ENCODE measurements at regions not wholly inside any gene's neighbourhood (a gene's known extent, or its start where the extent isn't known, plus 50 kb on each side); places are given as distances from the start of the nearest gene placed in this dataset.
"Not testable (repeated sequence)": the region's sequence is repeated elsewhere in the genome, so short reads cannot be mapped to it uniquely, and the experiment has no call there.

DNA sequence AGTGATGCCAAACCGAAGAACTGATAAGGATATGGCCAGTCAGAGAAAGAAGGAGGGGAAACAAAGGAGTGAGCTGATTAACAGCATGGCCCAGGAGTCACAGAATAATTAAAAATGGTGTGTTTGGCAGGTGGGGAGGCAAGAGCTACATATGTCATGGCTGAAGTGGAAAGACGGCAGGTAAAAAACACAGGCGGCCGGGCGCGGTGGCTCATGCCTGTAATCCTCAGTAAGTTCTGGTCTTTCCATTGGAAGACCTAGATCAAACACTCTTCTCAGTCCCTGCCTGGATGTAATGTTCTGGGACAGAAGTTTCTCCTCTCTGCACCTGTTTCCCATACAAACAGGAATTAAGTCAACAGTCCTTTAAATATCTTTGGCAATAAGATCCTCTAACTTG is 503.9 kb downstream of the STIM2 start:
- H3K4me1 Mint-ChIP-seq (ENCODE audit: low read depth), result no peaks in the 10 kb centered on the region
- H3K27ac Mint-ChIP-seq, result no peak overlapping the region
- no peaks in the 10 kb centered on the region for H3K9me3 Mint-ChIP-seq (ENCODE audit: low read depth)
- H3K27me3 Mint-ChIP-seq, result peaks cover 1% of the 10 kb centered on the region
- H3K4me3 Mint-ChIP-seq, result no peak overlapping the region
- no peaks in the 10 kb centered on the region for H3K36me3 Mint-ChIP-seq

DNA sequence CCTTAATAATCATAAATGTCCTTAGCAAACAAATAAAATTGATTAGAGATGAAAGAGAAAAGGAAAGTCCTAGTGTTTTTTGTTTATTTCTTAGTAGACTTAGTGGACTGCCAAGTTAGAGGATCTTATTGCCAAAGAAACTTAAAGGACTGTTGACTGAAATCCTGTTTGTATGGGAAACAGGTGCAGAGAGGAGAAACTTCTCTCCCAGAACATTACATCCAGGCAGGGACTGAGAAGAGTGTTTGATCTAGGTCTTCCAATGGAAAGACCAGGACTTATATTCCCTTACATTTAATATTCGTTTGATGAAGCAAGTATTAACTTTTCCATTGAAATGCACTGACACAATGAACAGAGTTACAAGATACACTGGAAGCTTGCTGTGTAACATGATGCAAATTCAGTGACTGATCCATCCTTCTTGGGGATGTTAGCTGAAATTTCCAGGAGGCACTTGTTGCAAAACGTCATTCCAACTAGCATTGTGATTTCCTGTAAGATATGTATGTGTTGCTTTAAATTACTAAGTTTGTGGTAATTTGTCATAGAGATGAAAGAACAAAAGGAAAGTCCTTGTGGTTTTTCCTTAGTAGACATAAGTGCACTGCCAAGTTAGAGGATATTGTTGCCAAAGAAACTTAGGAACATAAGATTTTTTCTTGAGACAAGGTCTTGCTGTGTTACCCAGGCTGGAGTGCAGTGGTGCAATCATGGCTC is 505.6 kb downstream of the STIM2 start:
- no peaks in the 10 kb centered on the region for H3K36me3 Mint-ChIP-seq
- no peak overlapping the region for H3K27ac Mint-ChIP-seq
- no peaks in the 10 kb centered on the region for H3K9me3 Mint-ChIP-seq (ENCODE audit: low read depth)
- H3K4me1 Mint-ChIP-seq (ENCODE audit: low read depth), result no peaks in the 10 kb centered on the region
- H3K27me3 Mint-ChIP-seq, result peaks cover 1% of the 10 kb centered on the region
- no peak overlapping the region for H3K4me3 Mint-ChIP-seq

DNA sequence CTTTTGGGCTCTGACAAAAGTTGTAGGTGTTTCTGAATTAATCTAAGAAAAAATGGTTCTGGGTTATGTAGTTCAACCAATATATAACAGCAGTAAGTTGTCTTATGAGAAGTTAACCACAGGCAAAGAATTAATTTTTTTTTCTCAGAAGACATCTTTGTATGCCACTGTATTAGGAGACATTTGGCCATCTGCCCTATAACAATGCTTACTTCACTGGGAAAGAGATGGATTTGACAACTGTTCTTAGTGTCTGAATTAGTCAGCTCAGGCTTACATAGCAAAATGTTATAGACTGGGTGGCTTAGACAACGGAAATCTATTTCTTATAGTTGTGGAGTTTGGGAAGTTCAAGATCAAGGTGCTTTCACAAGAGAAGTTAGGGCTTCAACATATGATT is 508.1 kb downstream of the STIM2 start:
- H3K27ac Mint-ChIP-seq, result no peak overlapping the region
- no peaks in the 10 kb centered on the region for H3K4me1 Mint-ChIP-seq (ENCODE audit: low read depth)
- H3K4me3 Mint-ChIP-seq, result no peak overlapping the region

DNA sequence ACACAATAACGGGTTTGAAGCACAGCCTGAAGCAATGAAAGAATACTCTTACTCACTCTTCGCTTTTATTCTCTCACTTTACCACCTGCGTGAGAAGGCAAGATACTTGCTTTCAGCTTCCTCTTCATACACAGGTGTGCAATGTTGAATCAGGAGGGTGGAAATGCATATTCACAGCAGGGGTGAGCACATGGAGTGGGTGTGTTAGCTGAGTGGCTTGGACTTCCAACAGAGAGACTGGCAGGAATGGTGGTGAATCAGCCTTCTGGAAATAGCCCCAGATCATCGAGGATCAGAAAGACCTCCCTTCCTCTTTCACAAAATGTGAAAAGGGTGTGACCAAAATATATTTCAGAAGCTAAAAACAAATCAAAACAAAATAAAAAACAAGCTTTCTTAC is 521.2 kb downstream of the STIM2 start:
- Mint-ChIP-seq H3K4me1 (ENCODE audit: low read depth) (no peaks in the 10 kb centered on the region), H3K27me3 (no peaks in the 10 kb centered on the region), H3K4me3 (no peak overlapping the region), H3K9me3 (ENCODE audit: low read depth) (no peaks in the 10 kb centered on the region), H3K36me3 (no peaks in the 10 kb centered on the region), H3K27ac (no peak overlapping the region)

More for the DNA sequence above, 508.1 kb downstream of the STIM2 start:
- H3K27me3 Mint-ChIP-seq, result peaks cover 1% of the 10 kb centered on the region
- H3K36me3 Mint-ChIP-seq, result no peaks in the 10 kb centered on the region
- H3K9me3 Mint-ChIP-seq (ENCODE audit: low read depth), result no peaks in the 10 kb centered on the region

DNA sequence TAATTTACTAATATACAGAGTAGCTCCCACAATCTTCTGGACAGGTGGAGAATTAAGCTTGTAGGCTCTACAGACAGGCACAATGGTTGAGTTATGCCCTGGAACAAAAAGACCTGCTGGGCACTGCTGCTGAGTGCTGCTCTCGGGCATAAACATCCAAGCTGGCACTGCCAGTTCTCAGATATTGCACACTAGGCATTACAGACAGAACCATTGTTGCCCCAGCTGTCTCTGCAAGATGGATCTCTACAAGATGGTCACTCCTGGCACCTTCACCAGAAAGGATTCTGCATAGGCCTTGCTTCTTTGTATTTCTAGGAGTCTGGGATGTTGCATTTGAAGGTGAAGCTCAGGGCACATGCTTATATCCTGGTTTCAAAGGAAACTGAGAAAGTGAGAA is 527.1 kb downstream of the STIM2 start:
- H3K9me3 Mint-ChIP-seq (ENCODE audit: low read depth), result no peaks in the 10 kb centered on the region
- no peaks in the 10 kb centered on the region for H3K36me3 Mint-ChIP-seq
- no peak overlapping the region for H3K27ac Mint-ChIP-seq
- H3K4me1 Mint-ChIP-seq (ENCODE audit: low read depth), result no peaks in the 10 kb centered on the region
- H3K4me3 Mint-ChIP-seq, result no peak overlapping the region
- no peaks in the 10 kb centered on the region for H3K27me3 Mint-ChIP-seq

DNA sequence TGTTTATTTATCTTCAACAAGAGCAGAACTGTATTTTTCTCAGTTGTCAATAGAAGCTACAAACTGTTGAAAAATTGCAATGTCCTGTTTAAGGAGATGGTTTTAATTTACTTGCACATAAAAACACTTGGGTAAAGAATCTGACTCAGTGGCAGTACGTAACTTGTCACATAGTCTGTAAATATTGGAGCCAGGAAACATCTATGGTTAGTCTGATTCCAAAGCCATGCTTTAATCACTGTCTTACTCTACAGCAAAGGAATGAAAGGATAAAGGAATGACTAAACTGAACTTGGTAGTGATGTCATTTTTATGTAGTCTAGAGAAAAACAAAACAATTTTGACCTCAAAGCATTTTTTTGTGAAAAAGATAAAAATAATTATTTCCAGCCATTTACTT is 537.2 kb downstream of the STIM2 start:
- H3K9me3 Mint-ChIP-seq (ENCODE audit: low read depth), result peaks cover 8% of the 10 kb centered on the region
- H3K27ac Mint-ChIP-seq, result no peak overlapping the region
- no peak overlapping the region for H3K4me3 Mint-ChIP-seq
- H3K4me1 Mint-ChIP-seq (ENCODE audit: low read depth), result no peaks in the 10 kb centered on the region
- no peaks in the 10 kb centered on the region for H3K27me3 Mint-ChIP-seq
- no peaks in the 10 kb centered on the region for H3K36me3 Mint-ChIP-seq

DNA sequence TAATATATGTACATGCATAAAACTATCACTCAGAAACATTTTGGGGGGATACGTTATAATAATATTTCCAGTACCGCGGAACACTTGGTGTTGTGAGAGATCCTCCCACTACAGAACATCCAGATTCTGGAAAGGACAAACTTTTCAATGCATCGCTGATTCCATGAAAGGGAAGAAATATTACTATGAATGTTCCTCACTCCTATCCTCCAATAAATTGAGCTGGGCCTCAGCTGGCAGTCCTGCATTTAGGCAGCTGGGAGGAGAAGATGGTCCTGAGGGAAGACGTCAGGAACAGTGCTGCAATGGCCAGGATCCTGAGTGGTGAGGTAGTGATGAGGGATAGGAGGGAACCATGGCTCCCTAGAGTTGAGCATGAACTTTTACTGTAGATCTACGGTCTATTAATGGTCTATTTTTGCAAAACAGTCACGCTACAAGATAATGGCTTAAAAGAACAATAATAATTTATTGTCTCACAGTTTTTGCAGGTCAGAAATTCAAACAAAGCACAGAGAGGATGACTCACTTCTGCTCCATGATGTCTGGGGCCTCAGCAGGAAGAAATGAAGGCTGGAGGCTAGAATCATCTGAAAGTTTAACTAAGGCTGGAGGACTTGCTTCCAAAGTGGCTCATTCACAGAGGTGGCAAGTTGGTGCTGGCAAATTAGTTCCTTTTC is 538.1 kb downstream of the STIM2 start:
- no peak overlapping the region for H3K4me3 Mint-ChIP-seq
- H3K4me1 Mint-ChIP-seq (ENCODE audit: low read depth), result no peaks in the 10 kb centered on the region
- H3K9me3 Mint-ChIP-seq (ENCODE audit: low read depth), result peaks cover 8% of the 10 kb centered on the region
- no peaks in the 10 kb centered on the region for H3K36me3 Mint-ChIP-seq
- no peaks in the 10 kb centered on the region for H3K27me3 Mint-ChIP-seq
- H3K27ac Mint-ChIP-seq, result no peak overlapping the region

DNA sequence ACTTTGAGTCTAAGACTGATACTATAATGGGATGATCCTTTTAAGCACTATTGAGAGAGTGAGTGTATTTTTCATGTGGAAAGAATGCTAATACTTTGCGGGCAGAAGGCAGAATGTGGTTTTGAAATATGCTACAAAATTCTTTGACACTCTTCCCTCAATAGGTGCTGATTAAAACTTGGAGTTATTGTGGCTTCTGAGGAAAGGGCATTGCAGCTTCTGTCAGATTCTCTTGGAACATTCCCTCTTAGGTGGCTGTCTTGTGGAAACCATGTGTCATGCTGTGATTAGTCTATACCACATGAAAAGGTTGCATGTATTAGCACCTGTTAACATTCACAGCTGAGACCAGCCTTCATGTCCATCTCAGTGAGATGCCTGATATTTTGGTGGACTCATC is 547.0 kb downstream of the STIM2 start:
- Mint-ChIP-seq H3K27me3 (no peaks in the 10 kb centered on the region), H3K4me1 (ENCODE audit: low read depth) (no peaks in the 10 kb centered on the region), H3K36me3 (no peaks in the 10 kb centered on the region), H3K27ac (no peak overlapping the region), H3K4me3 (no peak overlapping the region), H3K9me3 (ENCODE audit: low read depth) (peaks cover 25% of the 10 kb centered on the region)

DNA sequence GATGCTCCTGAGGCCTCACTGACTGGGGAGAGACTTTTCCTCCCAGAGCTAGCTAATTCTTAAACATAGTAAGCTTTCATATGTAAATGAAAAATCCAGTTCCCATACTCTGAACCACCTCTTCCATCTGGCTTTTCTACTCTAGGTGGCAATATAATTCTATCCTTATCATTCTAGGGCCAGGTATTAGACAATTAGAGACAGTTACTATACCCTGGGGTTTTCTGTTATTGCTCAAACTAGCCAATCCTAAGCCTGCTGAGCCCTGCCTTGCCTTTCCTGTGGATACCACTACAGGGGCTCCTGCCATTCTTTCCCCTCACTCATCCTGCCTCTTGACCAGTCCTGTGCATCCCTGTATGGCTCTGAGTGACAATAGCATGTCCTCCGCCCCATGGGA is 552.0 kb downstream of the STIM2 start:
- H3K27me3 Mint-ChIP-seq, result no peaks in the 10 kb centered on the region
- H3K27ac Mint-ChIP-seq, result no peak overlapping the region
- no peaks in the 10 kb centered on the region for H3K36me3 Mint-ChIP-seq
- no peak overlapping the region for H3K4me3 Mint-ChIP-seq
- peaks cover 9% of the 10 kb centered on the region for H3K9me3 Mint-ChIP-seq (ENCODE audit: low read depth)
- no peaks in the 10 kb centered on the region for H3K4me1 Mint-ChIP-seq (ENCODE audit: low read depth)

DNA sequence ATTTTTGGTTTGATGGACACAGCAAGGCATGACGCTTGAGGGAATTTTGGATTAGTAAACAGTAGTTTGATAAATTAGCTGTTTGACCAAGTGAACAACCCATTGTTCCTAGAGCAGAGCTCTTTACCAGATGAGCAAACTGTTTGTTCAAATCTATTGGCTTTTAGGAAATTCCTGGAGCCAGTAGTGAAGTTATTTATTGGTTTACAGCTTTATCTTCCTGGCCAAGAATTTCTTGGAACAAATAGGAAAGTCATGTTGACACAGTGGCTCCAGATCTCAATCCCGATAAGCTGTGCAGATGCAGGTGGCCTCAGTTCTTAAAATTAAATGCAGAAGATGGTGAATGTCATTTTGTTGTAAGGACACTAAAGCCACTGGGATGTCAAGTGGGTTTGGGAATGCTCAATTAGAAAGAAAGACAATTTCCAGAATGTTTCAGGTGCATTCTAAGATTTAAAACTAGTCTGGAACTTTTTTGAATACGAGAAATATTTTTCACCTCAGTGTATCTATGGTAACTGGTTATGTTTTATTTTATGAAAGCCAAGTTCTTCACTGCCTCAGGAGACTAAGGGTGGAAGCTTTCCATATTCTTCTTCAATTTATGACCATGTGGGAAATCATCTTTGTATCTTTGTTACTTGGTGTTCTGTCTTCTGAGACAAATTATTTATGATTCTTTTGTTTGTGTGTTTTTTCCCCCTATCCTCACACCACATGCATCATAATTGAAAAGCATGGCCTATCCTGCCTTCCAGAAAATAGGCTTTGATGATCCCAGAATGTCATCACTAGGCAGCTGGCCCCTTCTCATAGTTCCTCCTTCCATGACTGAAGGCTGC is 554.5 kb downstream of the STIM2 start:
- H3K4me1 Mint-ChIP-seq (ENCODE audit: low read depth), result no peaks in the 10 kb centered on the region
- no peak overlapping the region for H3K4me3 Mint-ChIP-seq
- no peaks in the 10 kb centered on the region for H3K36me3 Mint-ChIP-seq
- H3K27ac Mint-ChIP-seq, result no peak overlapping the region
- peaks cover 13% of the 10 kb centered on the region for H3K9me3 Mint-ChIP-seq (ENCODE audit: low read depth)
- no peaks in the 10 kb centered on the region for H3K27me3 Mint-ChIP-seq

DNA sequence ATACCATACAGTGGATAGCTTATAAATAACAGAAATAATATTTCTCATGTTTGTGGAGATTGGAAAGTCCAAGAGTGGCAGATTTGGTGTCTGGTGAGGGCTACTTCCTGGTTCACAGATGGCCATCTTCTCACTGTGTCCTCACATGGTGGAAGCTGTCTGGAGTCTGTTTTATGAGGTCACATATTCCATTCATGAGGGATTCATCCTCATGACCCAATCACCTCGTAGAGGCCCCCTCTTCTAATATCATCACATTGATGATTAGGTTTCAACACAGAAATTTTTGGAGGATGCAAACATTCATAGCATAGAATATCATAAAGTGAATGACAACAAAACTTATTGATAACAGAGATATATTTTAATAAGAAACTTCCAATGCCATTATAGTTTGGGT is 568.0 kb downstream of the STIM2 start:
- no peaks in the 10 kb centered on the region for H3K4me1 Mint-ChIP-seq (ENCODE audit: low read depth)
- no peaks in the 10 kb centered on the region for H3K9me3 Mint-ChIP-seq (ENCODE audit: low read depth)
- no peak overlapping the region for H3K4me3 Mint-ChIP-seq

DNA sequence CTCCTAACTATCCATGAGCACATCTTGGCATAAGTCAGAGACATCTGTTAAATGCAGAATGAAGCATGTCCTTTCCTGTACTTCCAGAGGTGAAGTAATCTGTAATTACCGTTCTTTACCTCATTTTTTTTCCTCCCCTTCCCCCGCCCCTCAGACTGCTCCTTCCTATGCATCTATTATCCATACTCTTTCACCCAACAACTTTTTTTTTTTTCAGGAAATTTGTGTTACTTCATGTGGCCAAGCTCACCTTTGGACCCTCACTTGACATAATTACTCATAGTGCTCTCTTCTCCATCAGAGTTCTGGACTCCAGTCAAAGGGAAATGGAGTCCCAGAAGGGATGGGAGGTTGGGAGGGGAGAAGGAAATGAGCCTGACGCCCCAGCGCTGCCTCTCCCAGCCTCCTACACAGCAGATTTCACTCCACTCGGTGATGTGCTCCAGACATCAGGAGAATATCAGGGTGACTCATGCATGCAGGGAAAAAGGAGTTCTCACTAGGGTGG is 568.8 kb downstream of the STIM2 start:
- Mint-ChIP-seq H3K27ac (no peak overlapping the region), H3K9me3 (ENCODE audit: low read depth) (peaks cover 4% of the 10 kb centered on the region), H3K4me1 (ENCODE audit: low read depth) (no peaks in the 10 kb centered on the region), H3K4me3 (no peak overlapping the region), H3K27me3 (no peaks in the 10 kb centered on the region), H3K36me3 (no peaks in the 10 kb centered on the region)

More for the DNA sequence above, 568.0 kb downstream of the STIM2 start:
- Mint-ChIP-seq H3K27me3 (no peaks in the 10 kb centered on the region), H3K27ac (no peak overlapping the region), H3K36me3 (no peaks in the 10 kb centered on the region)

DNA sequence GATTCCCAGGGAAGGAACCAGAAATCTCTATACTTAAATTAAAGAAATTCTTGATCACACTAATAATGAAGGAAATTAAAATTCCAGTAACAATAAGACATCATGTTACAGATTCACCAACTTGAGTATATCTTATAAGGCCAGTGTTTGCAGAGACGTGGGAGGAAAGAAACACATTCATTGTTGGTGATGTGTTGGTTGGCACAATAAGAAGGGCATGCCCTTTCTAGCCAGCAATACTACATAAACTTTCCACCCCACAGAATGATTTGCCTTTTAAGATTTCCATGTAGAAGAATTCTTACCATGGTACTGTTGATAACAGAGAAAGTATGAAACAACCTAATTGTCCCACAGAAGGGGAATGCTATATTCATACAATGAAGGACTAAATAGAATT is 581.5 kb downstream of the STIM2 start:
- Mint-ChIP-seq H3K4me1 (ENCODE audit: low read depth) (no peaks in the 10 kb centered on the region), H3K9me3 (ENCODE audit: low read depth) (no peaks in the 10 kb centered on the region), H3K4me3 (no peak overlapping the region), H3K27ac (no peak overlapping the region), H3K27me3 (no peaks in the 10 kb centered on the region), H3K36me3 (no peaks in the 10 kb centered on the region)

DNA sequence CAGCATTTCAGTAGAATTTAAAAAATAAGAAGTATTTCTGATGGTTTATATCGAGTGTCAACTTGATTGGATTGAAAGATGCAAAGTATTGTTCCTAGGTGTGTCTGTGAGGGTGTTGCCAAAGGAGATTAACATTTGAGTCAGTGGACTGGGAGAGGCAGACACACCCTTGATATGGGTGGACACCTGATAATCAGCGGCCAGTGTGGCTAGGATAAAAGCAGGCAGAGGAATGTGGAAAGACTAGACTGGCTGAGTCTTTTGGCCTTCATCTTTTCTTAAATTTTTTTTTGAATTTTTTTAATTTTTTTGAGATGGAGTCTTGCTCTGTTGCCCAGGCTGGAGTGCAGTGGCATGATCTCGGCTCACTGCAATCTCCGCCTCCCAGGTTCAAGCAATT is 582.0 kb downstream of the STIM2 start:
- not testable (repeated sequence) for H3K27me3 Mint-ChIP-seq; H3K36me3 Mint-ChIP-seq; H3K9me3 Mint-ChIP-seq (ENCODE audit: low read depth); H3K27ac Mint-ChIP-seq; H3K4me1 Mint-ChIP-seq (ENCODE audit: low read depth); H3K4me3 Mint-ChIP-seq

DNA sequence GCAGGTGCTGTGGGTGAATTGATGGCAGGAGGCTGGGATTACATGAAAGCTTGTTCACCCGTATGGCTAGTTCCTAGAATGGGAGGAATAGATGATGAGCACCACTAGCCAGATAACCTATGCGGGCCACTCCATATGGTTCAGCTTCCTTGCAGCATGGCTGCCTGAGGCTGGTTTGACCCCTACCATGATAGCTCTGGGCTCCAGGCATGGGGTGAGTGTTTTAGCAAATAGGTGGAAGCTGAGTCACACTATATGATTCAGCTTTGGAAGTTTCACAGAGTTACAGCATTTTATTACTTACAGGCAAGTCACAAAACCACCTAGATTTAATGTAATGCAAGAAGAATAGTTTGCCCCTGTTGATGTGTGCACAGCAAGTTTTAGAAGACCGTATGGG is 603.2 kb downstream of the STIM2 start:
- Mint-ChIP-seq H3K9me3 (ENCODE audit: low read depth) (peaks cover 4% of the 10 kb centered on the region), H3K27ac (no peak overlapping the region), H3K4me1 (ENCODE audit: low read depth) (no peaks in the 10 kb centered on the region), H3K27me3 (no peaks in the 10 kb centered on the region), H3K4me3 (no peak overlapping the region), H3K36me3 (no peaks in the 10 kb centered on the region)
